IMR-90 (cell line): ENCODE measurements at regions not wholly inside any gene's neighbourhood (a gene's known extent, or its start where the extent isn't known, plus 50 kb on each side); places are given as distances from the start of the nearest gene placed in this dataset.

ENCODE experiments used
- CHD1 ChIP-seq: IDR thresholded peaks from 2 replicates; pipeline ENCODE4 v1.6.1; 2012; ENCODE audit warnings: low read depth, low read length, improper control_type of control experiment
- CTCF ChIP-seq: conservative IDR thresholded peaks from 2 replicates; pipeline ENCODE4 v1.5.1; 2012; ENCODE audit warnings: mild to moderate bottlenecking, low read depth, low read length, improper control_type of control experiment
- FOS ChIP-seq: fragments of 150-350 bp; IDR thresholded peaks from 2 replicates; pipeline ENCODE4 v1.6.1; 2016; ENCODE audit warnings: low read depth, low read length
- POLR2A ChIP-seq: IDR thresholded peaks from 2 replicates; pipeline ENCODE4 v1.6.1; 2012; ENCODE audit warnings: mild to moderate bottlenecking, low read depth, low read length
- RAD21 ChIP-seq: IDR thresholded peaks from 2 replicates; pipeline ENCODE4 v1.6.1; 2012; ENCODE audit warnings: low read length, improper control_type of control experiment
- RCOR1 ChIP-seq: IDR thresholded peaks from 2 replicates; pipeline ENCODE4 v1.6.1; 2012; ENCODE audit warnings: mild to moderate bottlenecking, low read length, improper control_type of control experiment; ENCODE audit not compliant: insufficient replicate concordance
- SMC3 ChIP-seq: fragments of 150-350 bp; IDR thresholded peaks from 2 replicates; pipeline ENCODE4 v1.6.1; 2016; ENCODE audit warnings: low read depth, mild to moderate bottlenecking, antibody characterized with exemption, low read length, moderate library complexity

GRCh38 chr1:189977184-189977583, 500.5 kb downstream of the BRINP3 start:
- TF ChIP-seq CTCF = no peak
- no peak for TF ChIP-seq POLR2A
- no peak for TF ChIP-seq SMC3
- TF ChIP-seq RAD21 = no peak
- no peak for TF ChIP-seq RCOR1
- TF ChIP-seq CHD1 = no peak
- no peak for TF ChIP-seq FOS
